HG03558 (cell line): ENCODE measurements at regions not wholly inside any gene's neighbourhood (a gene's known extent, or its start where the extent isn't known, plus 50 kb on each side); places are given as distances from the start of the nearest gene placed in this dataset.

Experiments
- ATAC-seq: cut with Tn5 transposase; IDR thresholded peaks from one replicate; pipeline ENCODE4 v1.9.1; 2021; ENCODE audit warnings: moderate number of reproducible peaks; ENCODE audit not compliant: unreplicated experiment; ENCODE audit errors: extremely low read depth

GRCh38 chr6:147892476-147892875, 384.0 kb downstream of the SAMD5 start:
- ATAC-seq = no peak

GRCh38 chr6:147895272-147895671, 386.8 kb downstream of the SAMD5 start:
- no peak for ATAC-seq

- no peak for ATAC-seq
Measured at GRCh38 chr6:147900247-147900830, 391.8 kb downstream of the SAMD5 start.

- ATAC-seq = no peak
Measured at GRCh38 chr6:147903321-147903720, 394.8 kb downstream of the SAMD5 start.

GRCh38 chr6:147903931-147904330, 395.4 kb downstream of the SAMD5 start:
- ATAC-seq = no peak

- ATAC-seq = no peak
Measured at GRCh38 chr6:147904416-147904815, 395.9 kb downstream of the SAMD5 start.

GRCh38 chr6:147905711-147906110, 397.2 kb downstream of the SAMD5 start:
- no peak for ATAC-seq

- no peak for ATAC-seq
Measured at GRCh38 chr6:147906361-147906760, 397.9 kb downstream of the SAMD5 start.

GRCh38 chr6:147909640-147910039, 401.1 kb downstream of the SAMD5 start:
- ATAC-seq = no peak

- no peak for ATAC-seq
Measured at GRCh38 chr6:147910281-147910680, 401.8 kb downstream of the SAMD5 start.

GRCh38 chr6:147911057-147911456, 402.6 kb downstream of the SAMD5 start:
- no peak for ATAC-seq

- ATAC-seq = no peak
Measured at GRCh38 chr6:147911686-147912085, 403.2 kb downstream of the SAMD5 start.

GRCh38 chr6:147922799-147923198, 414.3 kb downstream of the SAMD5 start:
- ATAC-seq = no peak

- no peak for ATAC-seq
Measured at GRCh38 chr6:147924598-147924997, 416.1 kb downstream of the SAMD5 start.

GRCh38 chr6:147925826-147926225, 416.8 kb upstream of the SASH1 start:
- no peak for ATAC-seq

- ATAC-seq = no peak
Measured at GRCh38 chr6:147930745-147931144, 411.9 kb upstream of the SASH1 start.

- ATAC-seq = no peak
Measured at GRCh38 chr6:147933224-147933623, 409.4 kb upstream of the SASH1 start.

- no peak for ATAC-seq
Measured at GRCh38 chr6:147935656-147936055, 407.0 kb upstream of the SASH1 start.

- no peak for ATAC-seq
Measured at GRCh38 chr6:147936703-147937470, 405.8 kb upstream of the SASH1 start.

- no peak for ATAC-seq
Measured at GRCh38 chr6:147941143-147941542, 401.5 kb upstream of the SASH1 start.

GRCh38 chr6:147942363-147942762, 400.3 kb upstream of the SASH1 start:
- ATAC-seq = no peak

- no peak for ATAC-seq
Measured at GRCh38 chr6:147944122-147944521, 398.5 kb upstream of the SASH1 start.
